ENCODE measurements at regions not wholly inside any gene's neighbourhood (a gene's known extent, or its start where the extent isn't known, plus 50 kb on each side); places are given as distances from the start of the nearest gene placed in this dataset.

DNA sequence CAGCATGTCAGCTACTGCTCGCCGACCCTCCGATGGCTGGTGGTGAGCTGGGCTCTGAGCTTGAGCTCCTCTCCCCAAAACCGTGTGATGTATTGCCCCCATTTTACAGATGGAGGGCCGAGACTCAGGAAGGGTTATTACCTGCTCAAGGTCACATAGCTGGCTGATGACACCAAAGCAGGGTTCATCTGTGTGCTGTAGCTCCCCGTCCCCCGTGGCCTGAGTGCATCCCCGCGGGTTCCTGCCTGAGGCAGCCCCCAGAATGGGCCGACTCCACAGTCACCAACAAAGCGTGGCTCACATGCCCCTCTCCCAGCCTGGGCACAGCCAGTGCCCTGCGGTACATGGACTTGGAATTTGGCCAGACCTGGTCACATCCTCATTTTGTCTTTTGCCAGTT, 198.6 kb downstream of the TFCP2L1 start:
- DNase-seq (ENCODE audit: low read depth in 1 of 2, low spot score in 1 of 2), result no peak

DNA sequence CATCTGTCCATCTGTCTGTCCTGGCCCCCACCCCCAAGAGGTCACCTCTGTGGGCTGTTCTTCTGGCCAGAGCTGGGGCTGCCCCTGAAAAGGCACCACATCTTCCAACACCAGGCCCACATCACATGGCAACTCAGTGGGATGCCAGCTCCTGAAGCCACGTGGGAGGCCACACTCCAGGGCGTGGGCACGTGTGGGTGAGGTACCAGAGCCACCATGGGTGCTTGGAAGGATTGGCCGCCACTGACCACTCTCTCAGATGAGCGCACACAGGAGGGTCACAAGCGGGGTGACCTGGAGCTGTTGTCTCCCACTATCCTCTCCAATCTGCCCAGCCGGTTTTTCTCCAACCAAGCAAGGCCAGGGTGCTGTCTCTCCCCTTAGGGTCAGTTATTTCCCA, 197.9 kb downstream of the TFCP2L1 start:
- no peak for DNase-seq (ENCODE audit: low read depth in 1 of 2, low spot score in 1 of 2)

DNA sequence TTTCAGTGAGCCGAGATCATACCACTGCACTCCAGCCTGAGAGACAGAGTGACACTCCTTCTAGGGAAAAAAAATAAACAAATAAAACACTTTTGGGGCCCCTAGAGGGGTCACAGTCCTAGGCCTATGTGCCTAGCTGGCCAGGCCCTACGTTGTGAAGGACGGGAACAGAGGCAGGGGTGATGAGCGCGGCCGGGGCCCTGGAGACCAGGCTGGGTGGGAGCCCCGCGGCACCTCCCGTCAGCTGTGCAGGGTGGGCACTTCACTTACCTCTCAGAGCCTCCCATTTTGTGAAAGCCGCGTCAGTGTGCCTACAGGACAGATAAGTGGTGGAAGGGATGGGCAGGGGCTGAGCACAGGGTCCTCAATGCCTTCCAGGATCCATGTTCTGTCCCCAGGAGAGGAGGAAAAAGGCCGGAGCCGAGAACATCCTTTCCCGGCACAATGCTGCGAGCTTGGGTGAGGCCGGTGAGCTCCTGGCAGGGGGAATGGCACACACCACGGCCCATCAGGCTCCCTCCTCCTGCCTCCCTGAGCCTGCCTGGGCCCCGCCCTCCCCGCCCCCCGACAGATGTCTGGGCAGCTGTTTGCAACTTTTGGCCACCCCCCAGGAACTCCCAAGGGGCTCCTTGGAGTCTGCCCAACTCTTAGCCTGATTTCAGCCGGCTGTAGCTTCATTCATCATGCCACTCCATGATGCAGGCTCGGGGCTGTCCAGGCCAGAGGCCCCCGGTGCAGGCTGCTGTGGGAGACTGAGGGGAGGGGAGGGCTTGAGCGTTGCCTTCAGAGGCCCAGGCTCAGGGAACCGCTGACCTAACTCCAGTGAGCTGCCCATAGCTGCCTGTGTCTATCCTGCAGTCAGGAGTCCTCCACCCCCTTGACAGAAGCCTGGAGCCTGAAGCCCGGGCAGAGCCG, 196.5 kb downstream of the TFCP2L1 start:
- no peak for DNase-seq (ENCODE audit: low read depth in 1 of 2, low spot score in 1 of 2)

DNA sequence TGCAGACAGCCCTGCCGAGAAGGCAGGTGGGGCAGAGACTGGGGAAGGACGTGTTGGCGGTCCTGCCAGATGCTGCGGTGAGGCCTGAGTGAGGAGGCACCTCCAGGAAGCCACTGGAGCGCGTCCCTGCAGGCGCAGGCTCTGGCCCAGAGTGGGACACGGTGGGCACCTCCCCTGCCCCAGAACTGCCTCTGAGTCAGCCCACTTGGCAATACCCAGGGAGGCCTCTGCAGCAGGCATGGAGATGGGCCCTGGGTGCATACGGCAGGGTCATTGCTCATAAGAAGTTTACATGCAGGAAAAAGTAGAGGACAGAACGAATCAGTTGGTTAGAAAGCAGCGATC, 195.9 kb downstream of the TFCP2L1 start:
- DNase-seq (ENCODE audit: low read depth in 1 of 2, low spot score in 1 of 2), result no peak

DNA sequence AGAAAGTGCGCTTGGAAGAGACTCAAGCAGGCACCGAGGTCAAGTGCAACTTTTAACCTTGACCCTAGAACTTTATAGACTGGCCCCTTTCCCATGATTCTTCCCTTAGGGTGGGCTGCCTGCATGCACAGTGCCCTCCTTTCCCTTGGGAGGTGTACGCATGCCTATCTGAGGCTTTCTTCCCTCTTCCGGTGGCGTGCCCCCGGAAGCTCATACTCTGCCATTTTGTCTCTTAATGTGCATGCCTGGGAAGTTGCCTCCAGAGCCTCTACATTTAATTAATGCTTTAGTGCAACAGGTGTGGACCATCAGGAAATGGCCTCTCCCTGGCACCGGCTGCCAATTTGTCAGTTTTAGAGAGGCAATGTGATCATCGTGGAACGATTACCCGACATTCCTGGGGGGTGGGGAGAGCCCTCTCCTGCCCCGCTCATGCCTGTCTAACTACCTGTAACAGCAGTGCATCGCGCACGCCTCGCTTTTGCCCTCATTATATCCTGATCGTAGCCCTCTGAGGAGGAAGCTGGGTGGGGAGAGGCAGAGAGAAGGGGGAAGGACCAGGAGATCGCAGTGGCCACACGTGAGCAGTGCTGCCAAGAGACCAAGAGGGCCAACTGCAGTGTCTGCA, 194.8 kb downstream of the TFCP2L1 start:
- no peak for DNase-seq (ENCODE audit: low read depth in 1 of 2, low spot score in 1 of 2)

DNA sequence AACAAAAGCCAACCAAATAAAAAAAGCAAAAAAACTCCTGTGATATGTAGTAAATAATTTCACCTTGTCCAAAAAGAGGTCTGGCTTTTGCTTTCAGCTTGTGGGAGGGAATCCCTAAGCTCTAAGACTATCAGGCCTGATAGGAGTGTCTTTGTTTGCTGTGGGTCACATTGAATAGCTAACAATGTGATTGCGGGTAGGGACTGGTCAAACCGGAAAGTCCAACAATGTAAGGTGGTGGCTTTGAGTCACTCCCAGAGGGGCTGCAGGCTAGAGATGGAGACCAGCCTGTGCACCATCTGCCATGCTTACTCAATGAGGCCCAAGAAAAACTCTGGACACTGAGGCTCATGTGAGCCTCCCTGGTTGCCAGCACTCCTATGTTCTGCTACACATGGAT, 192.9 kb downstream of the TFCP2L1 start:
- no peak for DNase-seq (ENCODE audit: low read depth in 1 of 2, low spot score in 1 of 2)

DNA sequence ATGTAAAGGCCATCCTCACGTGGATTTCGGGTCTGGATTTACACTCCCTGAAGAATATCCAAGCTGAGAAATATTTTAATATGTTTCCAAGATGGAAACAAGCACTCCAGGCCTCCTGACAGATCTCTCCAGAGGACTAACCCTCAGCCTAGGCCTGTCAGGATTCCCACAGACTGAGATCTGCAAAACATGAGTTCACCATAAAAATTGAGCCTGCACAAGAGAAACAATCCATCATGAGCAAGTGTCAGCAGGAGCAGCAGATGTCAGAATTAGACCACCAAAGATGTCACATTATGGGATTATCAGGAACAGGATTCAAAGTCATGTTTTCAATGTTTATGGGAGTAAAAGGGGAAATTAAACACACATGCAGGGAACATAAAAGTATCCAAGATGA, 191.3 kb downstream of the TFCP2L1 start:
- no peak for DNase-seq (ENCODE audit: low read depth in 1 of 2, low spot score in 1 of 2)

DNA sequence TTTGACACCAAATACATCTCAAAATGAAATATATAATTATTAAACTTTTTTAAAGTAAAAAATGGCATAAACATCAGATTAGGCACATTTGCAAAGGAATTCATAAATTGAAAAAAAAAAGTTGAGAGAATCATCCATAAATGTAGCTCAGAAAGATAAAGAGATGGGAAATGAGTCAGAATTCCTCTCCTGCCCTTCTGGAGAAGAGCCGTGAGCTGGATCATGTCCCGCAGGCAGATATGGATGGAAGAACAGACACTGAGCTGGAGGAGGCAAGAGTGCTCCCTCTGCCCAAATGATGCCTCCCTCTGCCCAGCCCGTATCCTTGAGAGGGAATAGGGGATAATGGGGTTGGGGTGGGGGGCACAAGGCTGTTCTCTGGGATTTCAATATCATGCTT, 190.9 kb downstream of the TFCP2L1 start:
- DNase-seq (ENCODE audit: low read depth in 1 of 2, low spot score in 1 of 2), result no peak

DNA sequence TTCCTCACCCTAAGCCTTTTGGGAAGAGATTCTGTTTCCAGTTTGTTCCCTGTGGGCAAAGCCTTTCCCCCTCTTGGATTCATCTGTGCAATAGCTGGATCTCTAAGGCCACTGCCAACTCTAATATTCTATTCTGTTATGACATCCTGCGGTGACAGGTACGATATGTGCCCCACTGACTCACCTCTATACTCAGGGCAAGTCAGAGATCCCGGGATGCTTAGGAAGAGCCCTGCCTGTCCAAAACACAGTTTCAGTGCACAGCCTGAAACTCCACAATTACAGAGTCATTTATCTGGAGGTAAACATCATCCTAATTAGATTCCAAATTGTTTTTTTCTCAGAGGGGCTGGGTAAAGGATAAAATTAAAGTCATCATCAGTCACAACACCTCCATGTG, 190.2 kb downstream of the TFCP2L1 start:
- no peak for DNase-seq (ENCODE audit: low read depth in 1 of 2, low spot score in 1 of 2)

DNA sequence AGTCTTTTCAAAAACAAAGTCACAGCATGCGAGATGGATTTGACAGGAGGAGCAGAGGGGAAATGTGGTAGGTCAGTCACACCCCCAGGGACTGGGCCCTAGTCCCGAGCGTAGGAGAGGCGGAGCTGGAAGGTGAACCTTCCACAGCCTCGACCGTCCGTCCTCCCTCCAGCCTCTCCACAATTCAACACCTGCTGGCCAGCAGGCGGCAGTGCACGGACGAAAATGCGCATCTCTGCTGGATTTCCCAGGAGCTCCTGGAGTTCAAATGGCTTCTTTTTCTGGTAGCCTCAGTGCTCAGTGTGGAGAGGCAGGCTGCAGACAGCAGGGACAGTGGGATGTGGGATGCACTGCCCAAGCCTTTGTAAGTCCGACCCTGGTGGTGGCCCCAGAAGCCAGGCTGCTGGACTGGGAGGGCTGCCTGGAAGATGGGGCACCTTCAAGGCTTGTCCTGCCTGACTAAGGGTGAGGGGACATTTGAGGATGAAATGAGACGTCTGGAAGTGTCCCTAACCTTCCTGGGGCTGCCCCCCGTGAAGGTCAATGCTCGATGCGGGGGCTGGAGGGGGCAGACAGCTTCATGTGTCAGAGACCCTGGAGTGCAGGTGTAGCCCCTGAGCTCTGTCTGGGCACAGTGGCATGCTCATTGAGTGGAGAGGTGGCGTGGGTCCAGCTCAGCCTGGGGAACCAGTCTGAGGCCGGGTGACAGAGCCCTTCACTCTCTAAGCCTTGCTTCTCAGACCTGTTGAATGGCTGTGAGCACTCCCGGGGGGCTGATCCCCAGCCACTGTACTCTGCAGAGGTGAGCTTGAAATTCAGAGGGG, 189.5 kb downstream of the TFCP2L1 start:
- DNase-seq (ENCODE audit: low read depth in 1 of 2, low spot score in 1 of 2), result no peak

DNA sequence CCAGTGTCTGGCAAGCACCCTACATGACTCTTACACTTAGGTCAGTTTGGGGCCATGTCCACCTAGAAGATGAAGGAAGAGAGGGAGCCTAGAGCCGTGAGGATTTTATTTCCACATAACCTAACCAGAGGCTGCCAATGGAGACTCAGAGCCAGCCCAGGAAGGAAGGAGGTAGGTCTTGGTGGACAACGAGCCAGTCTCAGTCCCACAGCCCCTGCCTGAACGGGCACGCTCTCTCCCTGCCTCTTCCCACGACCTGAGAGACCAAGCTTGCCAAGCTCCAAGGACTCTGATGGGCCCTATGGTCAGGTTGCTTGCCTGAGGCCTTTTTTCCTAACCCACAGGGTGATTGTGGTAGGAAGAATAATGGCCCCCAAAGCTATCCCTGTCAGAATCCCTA, 188.4 kb downstream of the TFCP2L1 start:
- no peak for DNase-seq (ENCODE audit: low read depth in 1 of 2, low spot score in 1 of 2)

DNA sequence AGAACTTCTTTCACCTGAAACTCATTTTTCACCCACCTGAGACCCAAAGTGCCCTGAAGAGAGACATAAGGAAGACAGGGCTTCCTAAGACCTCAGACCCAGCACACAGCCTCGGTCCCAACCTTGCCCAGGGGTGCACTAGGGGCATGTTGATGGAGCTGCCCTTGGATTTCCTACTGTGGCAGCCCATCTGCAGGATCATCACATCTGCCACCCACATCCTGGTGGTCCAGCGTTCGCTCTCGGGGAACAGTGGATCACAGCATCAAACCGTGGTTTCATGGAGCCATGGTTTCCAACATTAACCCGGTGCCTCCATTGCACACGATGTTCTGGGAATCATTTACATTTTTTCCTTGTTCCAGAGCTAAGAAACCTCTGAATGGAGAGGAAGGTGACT, 186.4 kb downstream of the TFCP2L1 start:
- DNase-seq (ENCODE audit: low read depth in 1 of 2, low spot score in 1 of 2), result no peak

DNA sequence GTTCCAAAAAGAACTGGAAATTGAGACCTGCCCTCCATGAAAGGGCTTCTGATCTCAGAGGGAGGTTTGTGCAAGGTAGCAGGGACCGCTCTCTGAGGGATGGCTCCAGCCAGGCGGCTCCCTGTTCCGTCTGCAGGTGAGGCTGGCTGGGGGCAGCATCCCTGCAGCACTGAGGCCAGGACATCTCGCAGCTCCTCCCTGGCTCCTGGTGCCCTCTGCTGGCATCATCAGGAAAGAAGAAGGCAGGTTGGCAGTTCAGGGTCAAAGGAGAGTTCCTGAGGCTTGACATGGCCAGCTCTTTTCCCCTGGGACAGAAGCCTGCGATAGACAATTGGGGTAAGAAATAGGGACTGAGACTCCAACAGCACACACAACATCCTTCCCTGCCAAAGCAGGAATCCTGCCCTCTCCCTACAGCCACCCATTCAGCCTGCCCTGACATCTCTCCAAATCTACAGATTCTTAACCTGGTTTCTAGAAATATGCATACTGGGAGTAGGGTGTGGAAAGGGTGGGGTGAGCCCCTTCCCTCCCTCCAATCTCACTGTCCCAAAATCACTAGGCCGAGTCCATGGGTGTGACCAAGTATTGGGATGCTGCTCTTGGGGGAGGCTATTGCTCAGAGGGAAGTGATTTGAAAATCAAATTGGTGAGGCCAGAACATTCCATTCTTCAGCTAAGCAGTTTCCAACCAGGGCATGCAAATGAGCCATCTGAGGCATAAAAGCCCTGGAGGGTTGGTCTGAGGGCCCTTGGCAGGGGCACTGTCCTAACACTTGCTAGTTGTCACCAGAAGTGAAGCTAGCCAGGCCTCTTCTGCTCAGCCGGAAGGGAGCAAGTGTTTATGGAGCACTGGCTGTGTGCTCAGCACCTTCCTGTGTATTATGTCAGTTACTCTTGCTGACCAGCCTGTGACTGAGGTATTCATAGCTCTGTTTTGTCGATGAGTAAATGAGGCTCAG, 185.4 kb downstream of the TFCP2L1 start:
- DNase-seq (ENCODE audit: low read depth in 1 of 2, low spot score in 1 of 2), result no peak

DNA sequence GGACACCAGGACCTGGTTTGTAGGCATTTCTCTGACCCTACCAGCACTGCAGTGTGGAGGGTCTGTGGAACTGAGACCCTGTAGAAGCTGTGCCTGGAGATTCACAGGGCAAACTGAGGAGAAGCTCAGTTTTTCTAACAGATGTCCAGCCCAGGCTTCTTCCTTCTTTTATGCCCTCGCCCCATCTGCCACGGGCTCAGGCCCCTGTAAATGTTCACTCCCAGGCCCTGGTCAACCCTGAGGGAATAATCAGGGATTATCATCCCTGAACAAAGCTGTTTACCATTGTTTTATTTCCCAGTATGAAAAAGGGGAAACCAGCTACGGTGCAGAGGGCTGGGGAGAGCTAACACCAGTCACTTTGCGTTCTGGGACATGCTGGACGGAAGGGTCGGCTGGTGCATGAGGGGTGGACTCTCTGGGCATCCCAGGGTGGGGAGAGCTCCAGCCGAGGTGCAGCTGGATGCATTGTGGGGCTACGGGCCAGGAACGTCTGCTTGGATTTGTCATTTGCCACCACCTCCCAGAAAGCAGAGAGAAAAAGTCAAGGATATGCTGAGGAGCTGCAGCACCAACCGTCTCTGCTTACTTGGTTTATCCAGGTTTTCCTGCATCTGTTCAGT, 183.8 kb downstream of the TFCP2L1 start:
- no peak for DNase-seq (ENCODE audit: low read depth in 1 of 2, low spot score in 1 of 2)

DNA sequence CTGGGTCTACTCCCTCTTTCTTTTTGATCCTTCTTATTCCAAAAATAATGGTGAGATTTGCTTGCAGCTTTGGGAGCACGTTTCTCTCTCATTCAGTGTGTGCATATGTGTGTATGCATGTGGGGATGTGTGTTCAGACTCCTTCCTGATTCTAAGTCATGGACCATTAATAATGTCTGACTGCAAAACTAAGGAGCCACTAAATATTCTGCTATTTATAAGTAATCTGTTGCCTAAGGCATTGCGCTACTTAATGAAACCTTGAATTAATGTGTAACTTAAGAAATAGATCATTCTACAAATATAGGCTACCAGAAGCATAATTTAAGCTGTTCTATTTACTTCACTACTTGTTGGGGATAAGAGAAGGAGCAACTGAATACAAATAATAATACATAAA, 182.1 kb downstream of the TFCP2L1 start:
- DNase-seq (ENCODE audit: low read depth in 1 of 2, low spot score in 1 of 2), result no peak

DNA sequence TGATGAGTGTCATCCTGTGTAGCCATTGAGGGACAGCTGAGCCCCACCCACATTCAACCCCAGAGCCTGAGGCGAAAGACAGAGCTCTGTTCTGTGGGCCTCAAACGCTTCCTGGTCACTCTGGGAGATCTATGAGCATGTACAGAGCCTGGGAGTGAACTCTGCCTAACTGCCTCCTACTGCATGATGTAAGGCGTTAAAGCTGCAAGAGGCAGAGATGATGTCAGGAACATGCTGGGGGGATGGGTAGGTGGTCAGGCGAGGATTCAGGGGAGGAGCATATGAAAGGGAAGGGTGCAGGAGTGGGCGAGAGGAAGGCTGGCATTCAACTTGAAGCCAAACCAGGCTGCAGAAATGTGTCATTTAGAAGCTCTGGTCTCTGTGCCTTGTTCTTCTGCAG, 181.0 kb downstream of the TFCP2L1 start:
- DNase-seq (ENCODE audit: low read depth in 1 of 2, low spot score in 1 of 2), result no peak

DNA sequence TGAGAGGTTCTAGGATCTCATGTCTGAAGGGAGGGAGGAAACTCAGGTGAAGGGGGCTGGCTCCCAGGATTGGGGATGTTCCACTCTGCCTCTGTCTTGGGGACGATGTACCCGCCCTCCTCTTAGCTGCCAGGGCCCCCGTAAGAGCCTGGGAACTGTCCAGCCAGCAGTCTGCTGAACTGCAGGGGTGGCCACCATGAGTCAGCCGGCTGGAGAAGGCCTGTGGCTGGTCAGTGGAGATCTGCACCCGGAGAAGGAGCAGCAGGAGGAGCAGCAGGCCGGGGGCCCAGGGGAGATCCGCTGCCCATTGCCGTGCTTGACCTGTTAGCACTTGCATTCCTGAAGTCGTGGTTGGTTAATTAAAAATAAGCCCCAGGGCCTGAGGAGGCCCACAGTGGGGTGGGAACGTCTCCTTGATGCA, 180.3 kb downstream of the TFCP2L1 start:
- DNase-seq (ENCODE audit: low read depth in 1 of 2, low spot score in 1 of 2), result no peak

DNA sequence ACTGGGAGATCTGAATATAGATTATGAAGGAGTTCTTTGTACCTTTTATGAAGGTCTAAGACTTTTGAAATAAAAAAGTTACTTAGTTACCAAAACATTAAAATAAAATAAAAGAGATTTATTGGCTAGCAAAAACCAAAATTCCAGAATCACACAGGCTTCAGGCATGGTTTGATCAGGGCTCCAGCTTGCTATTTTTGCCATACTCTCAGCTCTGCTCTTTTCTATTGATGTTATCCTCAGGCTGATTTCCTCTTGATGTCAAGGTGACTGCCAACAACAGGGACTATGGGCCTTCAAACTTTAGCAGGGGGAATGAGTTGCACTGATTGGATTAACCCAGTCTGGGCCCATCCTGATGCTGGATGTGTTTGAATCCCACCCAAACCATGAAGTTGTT, 174.1 kb downstream of the TFCP2L1 start:
- no peak for DNase-seq (ENCODE audit: low read depth in 1 of 2, low spot score in 1 of 2)

DNA sequence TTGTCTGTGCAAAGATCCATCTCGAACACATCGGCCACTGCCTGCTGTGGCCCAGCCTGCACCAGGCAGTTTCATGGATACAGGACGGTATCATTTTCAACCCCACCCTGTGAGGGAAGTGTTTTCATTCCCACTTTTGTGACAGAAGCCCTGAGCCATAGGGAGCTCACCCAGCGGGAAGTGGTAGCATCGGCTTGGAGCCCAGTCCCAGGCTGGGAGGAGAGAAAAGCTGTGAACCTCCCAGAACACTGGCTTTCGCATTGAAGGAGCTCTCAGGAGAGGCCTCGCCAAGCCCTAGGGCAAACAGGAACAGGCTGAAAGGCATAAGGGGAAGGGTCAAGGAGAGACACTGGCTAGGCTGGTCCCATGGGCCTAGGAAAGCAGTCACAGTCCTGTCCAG, 166.1 kb downstream of the TFCP2L1 start:
- no peak for DNase-seq (ENCODE audit: low read depth in 1 of 2, low spot score in 1 of 2)

DNA sequence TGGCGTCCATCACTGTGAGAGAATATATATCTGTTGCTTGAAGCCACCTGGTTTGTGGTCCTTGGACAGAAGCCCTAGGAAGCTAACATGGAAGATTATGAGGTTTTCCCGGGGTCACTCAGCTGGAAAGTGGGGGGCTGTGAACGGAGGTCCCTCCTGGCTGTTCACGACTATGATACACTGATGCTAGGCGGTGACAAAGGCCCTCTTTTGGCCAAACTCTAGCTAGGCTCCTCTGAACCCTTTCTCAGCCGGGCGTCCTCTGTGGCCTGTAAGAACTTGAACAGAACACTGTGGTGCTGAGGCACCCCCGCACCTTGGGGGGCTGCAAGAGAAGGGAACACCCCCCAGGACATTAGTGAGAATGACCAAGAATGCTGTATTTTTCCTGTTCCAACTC, 164.6 kb downstream of the TFCP2L1 start:
- no peak for DNase-seq (ENCODE audit: low read depth in 1 of 2, low spot score in 1 of 2)
